Fibroblast of skin of right biceps (primary cell): ENCODE measurements at regions not wholly inside any gene's neighbourhood (a gene's known extent, or its start where the extent isn't known, plus 50 kb on each side); places are given as distances from the start of the nearest gene placed in this dataset.
"Not testable (repeated sequence)": the region's sequence is repeated elsewhere in the genome, so short reads cannot be mapped to it uniquely, and the experiment has no call there.

ENCODE experiments used
- DNase-seq: peaks from one replicate; pipeline ENCODE4 v3.0.0-alpha.2; 2013

DNA sequence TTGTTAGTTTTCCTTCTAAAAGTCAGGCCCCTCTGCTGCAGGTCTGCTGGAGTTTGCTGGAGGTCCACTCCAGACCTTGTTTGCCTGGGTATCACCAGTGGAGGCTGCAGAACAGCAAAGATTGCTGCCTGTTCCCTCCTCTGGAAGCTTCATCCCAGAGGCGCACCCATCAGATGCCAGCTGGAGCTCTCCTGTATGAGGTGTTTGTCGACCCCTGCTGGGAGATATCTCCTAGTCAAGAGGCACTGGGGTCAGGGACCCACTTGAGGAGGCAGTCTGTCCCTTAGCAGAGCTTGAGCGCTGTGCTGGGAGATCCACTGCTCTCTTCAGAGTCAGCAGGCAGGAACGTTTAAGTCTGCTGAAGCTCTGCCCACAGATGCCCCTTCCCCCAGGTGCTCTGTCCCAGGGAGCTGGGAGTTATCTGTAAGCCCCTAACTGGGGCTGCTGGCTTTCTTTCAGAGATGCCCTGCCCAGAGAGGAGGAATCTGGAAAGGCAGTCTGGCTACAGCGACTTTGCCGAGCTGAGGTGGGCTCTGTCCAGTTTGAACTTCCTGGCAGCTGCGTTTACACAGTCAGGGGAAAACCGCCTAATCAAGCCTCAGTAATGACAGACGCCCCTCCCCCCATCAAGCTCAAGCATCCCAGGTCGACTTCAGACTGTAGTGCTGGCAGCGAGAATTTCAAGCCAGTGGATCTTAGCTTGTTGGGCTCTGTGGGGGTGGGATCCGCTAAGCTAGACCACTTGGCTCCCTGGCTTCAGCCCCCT is 49.9 kb upstream of the PGBD5 start:
- not testable (repeated sequence) for DNase-seq
